ENCODE measurements at regions not wholly inside any gene's neighbourhood (a gene's known extent, or its start where the extent isn't known, plus 50 kb on each side); places are given as distances from the start of the nearest gene placed in this dataset.

GRCh38 chr21:25390701-25391100, 216.6 kb downstream of the MRPL39 start:
- no peaks in the 10 kb centered on the region for H3K27me3 Mint-ChIP-seq
- peaks cover 18% of the 10 kb centered on the region for H3K4me1 Mint-ChIP-seq
- H3K36me3 Mint-ChIP-seq = peaks cover 29% of the 10 kb centered on the region
- H3K9me3 Mint-ChIP-seq = peaks cover 2% of the 10 kb centered on the region
- H3K27ac Mint-ChIP-seq = peak overlapping the region; percentile 3
- no peak overlapping the region for H3K4me3 Mint-ChIP-seq
- no peak for ATAC-seq

- peaks cover 23% of the 10 kb centered on the region for H3K36me3 Mint-ChIP-seq
- ATAC-seq = no peak
- peaks cover 2% of the 10 kb centered on the region for H3K9me3 Mint-ChIP-seq
- H3K4me3 Mint-ChIP-seq = no peak overlapping the region
- H3K4me1 Mint-ChIP-seq = peaks cover 18% of the 10 kb centered on the region
- no peaks in the 10 kb centered on the region for H3K27me3 Mint-ChIP-seq
- peak overlapping the region; percentile 23 for H3K27ac Mint-ChIP-seq
These were observed 219.6 kb downstream of the MRPL39 start for GRCh38 chr21:25387665-25388064.

GRCh38 chr21:25385911-25386474, 221.3 kb downstream of the MRPL39 start:
- H3K27ac Mint-ChIP-seq = no peak overlapping the region
- ATAC-seq = no peak
- H3K4me3 Mint-ChIP-seq = no peak overlapping the region
- peaks cover 18% of the 10 kb centered on the region for H3K4me1 Mint-ChIP-seq
- peaks cover 2% of the 10 kb centered on the region for H3K9me3 Mint-ChIP-seq
- peaks cover 17% of the 10 kb centered on the region for H3K36me3 Mint-ChIP-seq
- H3K27me3 Mint-ChIP-seq = no peaks in the 10 kb centered on the region

- ATAC-seq = no peak
- Mint-ChIP-seq H3K9me3 (no peaks in the 10 kb centered on the region), H3K4me1 (peaks cover 12% of the 10 kb centered on the region), H3K27me3 (no peaks in the 10 kb centered on the region), H3K4me3 (no peak overlapping the region), H3K27ac (no peak overlapping the region), H3K36me3 (peaks cover 12% of the 10 kb centered on the region)
These were observed 221.9 kb downstream of the MRPL39 start for GRCh38 chr21:25385341-25385740.

GRCh38 chr21:25384782-25385181, 222.5 kb downstream of the MRPL39 start:
- ATAC-seq = no peak
- Mint-ChIP-seq H3K4me3 (no peak overlapping the region), H3K27ac (no peak overlapping the region), H3K9me3 (no peaks in the 10 kb centered on the region), H3K36me3 (peaks cover 15% of the 10 kb centered on the region), H3K4me1 (peaks cover 12% of the 10 kb centered on the region), H3K27me3 (no peaks in the 10 kb centered on the region)

GRCh38 chr21:25383545-25383944, 223.7 kb downstream of the MRPL39 start:
- H3K27me3 Mint-ChIP-seq = no peaks in the 10 kb centered on the region
- peaks cover 1% of the 10 kb centered on the region for H3K9me3 Mint-ChIP-seq
- no peak overlapping the region for H3K4me3 Mint-ChIP-seq
- no peak for ATAC-seq
- peaks cover 11% of the 10 kb centered on the region for H3K36me3 Mint-ChIP-seq
- peaks cover 8% of the 10 kb centered on the region for H3K4me1 Mint-ChIP-seq
- H3K27ac Mint-ChIP-seq = no peak overlapping the region

- no peaks in the 10 kb centered on the region for H3K27me3 Mint-ChIP-seq
- H3K36me3 Mint-ChIP-seq = peaks cover 23% of the 10 kb centered on the region
- peaks cover 8% of the 10 kb centered on the region for H3K4me1 Mint-ChIP-seq
- peaks cover 7% of the 10 kb centered on the region for H3K9me3 Mint-ChIP-seq
- H3K27ac Mint-ChIP-seq = no peak overlapping the region
- no peak overlapping the region for H3K4me3 Mint-ChIP-seq
- no peak for ATAC-seq
These were observed 225.3 kb downstream of the MRPL39 start for GRCh38 chr21:25381936-25382452.

GRCh38 chr21:25375675-25376074, 231.6 kb downstream of the MRPL39 start:
- H3K9me3 Mint-ChIP-seq = peaks cover 7% of the 10 kb centered on the region
- ATAC-seq = no peak
- H3K27me3 Mint-ChIP-seq = no peaks in the 10 kb centered on the region
- peaks cover 29% of the 10 kb centered on the region for H3K36me3 Mint-ChIP-seq
- H3K4me1 Mint-ChIP-seq = no peaks in the 10 kb centered on the region
- H3K27ac Mint-ChIP-seq = no peak overlapping the region
- H3K4me3 Mint-ChIP-seq = no peak overlapping the region

GRCh38 chr21:25373126-25374082, 233.9 kb downstream of the MRPL39 start:
- Mint-ChIP-seq H3K36me3 (peaks cover 21% of the 10 kb centered on the region), H3K4me3 (no peak overlapping the region), H3K27me3 (no peaks in the 10 kb centered on the region), H3K4me1 (no peaks in the 10 kb centered on the region), H3K27ac (no peak overlapping the region), H3K9me3 (peaks cover 4% of the 10 kb centered on the region)
- ATAC-seq = no peak

GRCh38 chr21:25371841-25372425, 235.3 kb downstream of the MRPL39 start:
- H3K9me3 Mint-ChIP-seq = no peaks in the 10 kb centered on the region
- H3K4me1 Mint-ChIP-seq = no peaks in the 10 kb centered on the region
- ATAC-seq = no peak
- no peaks in the 10 kb centered on the region for H3K27me3 Mint-ChIP-seq
- no peak overlapping the region for H3K27ac Mint-ChIP-seq
- peaks cover 6% of the 10 kb centered on the region for H3K36me3 Mint-ChIP-seq
- H3K4me3 Mint-ChIP-seq = no peak overlapping the region

GRCh38 chr21:25370311-25370744, 237.0 kb downstream of the MRPL39 start:
- Mint-ChIP-seq H3K4me3 (no peak overlapping the region), H3K27ac (no peak overlapping the region), H3K9me3 (no peaks in the 10 kb centered on the region), H3K27me3 (no peaks in the 10 kb centered on the region), H3K36me3 (peaks cover 6% of the 10 kb centered on the region), H3K4me1 (no peaks in the 10 kb centered on the region)
- no peak for ATAC-seq

- H3K27me3 Mint-ChIP-seq = no peaks in the 10 kb centered on the region
- no peak for ATAC-seq
- H3K4me1 Mint-ChIP-seq = no peaks in the 10 kb centered on the region
- peaks cover 6% of the 10 kb centered on the region for H3K36me3 Mint-ChIP-seq
- no peak overlapping the region for H3K27ac Mint-ChIP-seq
- H3K9me3 Mint-ChIP-seq = no peaks in the 10 kb centered on the region
- H3K4me3 Mint-ChIP-seq = no peak overlapping the region
These were observed 237.6 kb downstream of the MRPL39 start for GRCh38 chr21:25369524-25370300.

- Mint-ChIP-seq H3K9me3 (no peaks in the 10 kb centered on the region), H3K27me3 (no peaks in the 10 kb centered on the region), H3K4me3 (no peak overlapping the region), H3K27ac (no peak overlapping the region), H3K4me1 (no peaks in the 10 kb centered on the region), H3K36me3 (peaks cover 6% of the 10 kb centered on the region)
- ATAC-seq = no peak
These were observed 238.8 kb downstream of the MRPL39 start for GRCh38 chr21:25368531-25368930.

GRCh38 chr21:25366116-25366515, 241.2 kb downstream of the MRPL39 start:
- Mint-ChIP-seq H3K27me3 (no peaks in the 10 kb centered on the region), H3K36me3 (no peaks in the 10 kb centered on the region), H3K9me3 (no peaks in the 10 kb centered on the region), H3K4me3 (no peak overlapping the region), H3K4me1 (peaks cover 7% of the 10 kb centered on the region), H3K27ac (no peak overlapping the region)
- no peak for ATAC-seq
